GM23248 (cell line): ENCODE measurements at regions not wholly inside any gene's neighbourhood (a gene's known extent, or its start where the extent isn't known, plus 50 kb on each side); places are given as distances from the start of the nearest gene placed in this dataset.
"Not testable (repeated sequence)": the region's sequence is repeated elsewhere in the genome, so short reads cannot be mapped to it uniquely, and the experiment has no call there.

Experiments
- EZH2 ChIP-seq: fragments of 200-600 bp; sonication (generic); IDR thresholded peaks from 2 replicates; pipeline ENCODE4 v1.6.1; 2018; ENCODE audit warnings: antibody characterized with exemption, mild to moderate bottlenecking; ENCODE audit not compliant: insufficient read depth, poor library complexity, severe bottlenecking
- EZH2phosphoT487 ChIP-seq: fragments of 200-600 bp; sonication (generic); IDR thresholded peaks from 2 replicates; pipeline ENCODE4 v1.6.1; 2018; ENCODE audit warnings: antibody characterized with exemption, moderate library complexity, mild to moderate bottlenecking, low read depth; ENCODE audit not compliant: insufficient read depth

DNA sequence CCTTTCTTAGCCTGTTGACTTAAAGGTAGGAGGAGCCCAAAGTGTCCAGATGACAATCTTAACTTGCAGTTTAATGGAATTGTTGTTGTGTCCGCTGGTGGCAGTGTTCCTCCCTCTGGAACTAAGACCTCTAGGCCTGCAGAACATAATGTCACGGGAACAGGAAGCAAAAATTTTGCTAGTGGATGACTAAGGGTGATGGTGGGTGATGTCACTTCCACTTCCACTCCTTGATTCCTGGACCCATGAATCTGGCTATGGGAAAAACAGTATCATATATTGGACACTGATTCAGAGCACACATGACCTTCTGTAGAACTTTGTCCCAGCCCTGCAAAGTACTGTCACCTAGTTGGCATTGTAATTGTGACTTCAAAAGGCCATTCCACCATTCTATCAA, 263.9 kb upstream of the TECRL start:
- TF ChIP-seq EZH2, EZH2phosphoT487: not testable (repeated sequence)
